HG03060 (cell line): ENCODE measurements at regions not wholly inside any gene's neighbourhood (a gene's known extent, or its start where the extent isn't known, plus 50 kb on each side); places are given as distances from the start of the nearest gene placed in this dataset.

Source experiments
- ATAC-seq: cut with Tn5 transposase; IDR thresholded peaks from one replicate; pipeline ENCODE4 v1.9.1; 2021; ENCODE audit warnings: low read depth, moderate number of reproducible peaks; ENCODE audit not compliant: unreplicated experiment

- ATAC-seq: no peak
These were observed 551.1 kb downstream of the ZEB2 start for GRCh38 chr2:143968860-143969259.

GRCh38 chr2:143968360-143968759, 551.6 kb downstream of the ZEB2 start:
- ATAC-seq: no peak

- ATAC-seq: no peak
These were observed 554.3 kb downstream of the ZEB2 start for GRCh38 chr2:143965493-143966164.

- ATAC-seq: no peak
These were observed 555.0 kb downstream of the ZEB2 start for GRCh38 chr2:143964891-143965290.

GRCh38 chr2:143960177-143960576, 559.7 kb downstream of the ZEB2 start:
- no peak for ATAC-seq

GRCh38 chr2:143957321-143957720, 562.6 kb downstream of the ZEB2 start:
- ATAC-seq: no peak

GRCh38 chr2:143955401-143956065, 564.4 kb downstream of the ZEB2 start:
- no peak for ATAC-seq

GRCh38 chr2:143954844-143955243, 565.1 kb downstream of the ZEB2 start:
- ATAC-seq: no peak

- no peak for ATAC-seq
These were observed 565.7 kb downstream of the ZEB2 start for GRCh38 chr2:143954186-143954585.

- no peak for ATAC-seq
These were observed 566.4 kb downstream of the ZEB2 start for GRCh38 chr2:143953451-143954030.

GRCh38 chr2:143952536-143952935, 567.4 kb downstream of the ZEB2 start:
- ATAC-seq: no peak

GRCh38 chr2:143950704-143951103, 569.2 kb downstream of the ZEB2 start:
- no peak for ATAC-seq

- no peak for ATAC-seq
These were observed 570.6 kb downstream of the ZEB2 start for GRCh38 chr2:143949121-143949848.

GRCh38 chr2:143948710-143949109, 571.2 kb downstream of the ZEB2 start:
- ATAC-seq: no peak

GRCh38 chr2:143946436-143947391, 573.2 kb downstream of the ZEB2 start:
- no peak for ATAC-seq

- no peak for ATAC-seq
These were observed 577.4 kb downstream of the ZEB2 start for GRCh38 chr2:143942486-143942885.

- ATAC-seq: no peak
These were observed 579.2 kb downstream of the ZEB2 start for GRCh38 chr2:143940720-143941119.

GRCh38 chr2:143939626-143940330, 580.1 kb downstream of the ZEB2 start:
- ATAC-seq: no peak

- ATAC-seq: no peak
These were observed 582.1 kb downstream of the ZEB2 start for GRCh38 chr2:143937723-143938350.
